ENCODE measurements at regions not wholly inside any gene's neighbourhood (a gene's known extent, or its start where the extent isn't known, plus 50 kb on each side); places are given as distances from the start of the nearest gene placed in this dataset.

- no peaks in the 10 kb centered on the region for H3K27me3 ChIP-seq (ENCODE audit: control insufficient read depth in 1 of 2, insufficient read depth in 2 of 2, low read length in 2 of 2)
- in situ Hi-C loops (cut with HindIII; ENCODE audit: extremely low pct_ligation_motif_present, low pct_unique_long_range_greater_than_20kb) (no loop called here), intact Hi-C loops (cut with micrococcal nuclease; ENCODE audit: unreplicated experiment) (no loop called here)
- H3K9me3 ChIP-seq (ENCODE audit: low read length): no peaks in the 10 kb centered on the region
- no peak overlapping the region for H3K27ac ChIP-seq (ENCODE audit: extremely low read length, insufficient read depth, low read length)
- 93% methylated on average over 3 of the region's 3 CpGs for WGBS (ENCODE audit: low lambda C conversion rate)
- ATAC-seq: no peak
- no TSS peak for BruUV-seq (replicated peaks)
- no peak for DNase-seq (ENCODE audit: low spot score)
- H3K36me3 ChIP-seq (replicated peaks in 1 of 2; ENCODE audit: control insufficient read depth in 1 of 2, insufficient read depth in 2 of 2, low read length in 2 of 2): peaks cover 1 to 6% of the 10 kb centered on the region in 2 experiments; a peak in 4 of 5 replicates
- no peaks in the 10 kb centered on the region for H3K4me1 ChIP-seq (ENCODE audit: insufficient read depth, low read length)
- H3K79me2 ChIP-seq (ENCODE audit: insufficient read depth, low read length): no peaks in the 10 kb centered on the region
- H2AFZ ChIP-seq (ENCODE audit: low read length): no peak overlapping the region
- H3K4me2 ChIP-seq (ENCODE audit: low read depth, low read length): no peak overlapping the region
- no peak overlapping the region for H3K4me3 ChIP-seq (replicated peaks in 1 of 3; ENCODE audit: insufficient read depth in 1 of 3, low read depth in 2 of 3, low read length in 3 of 3)
- ChIA-PET POLR2A (no interaction called here), CTCF (ENCODE audit: low intra/inter-chr PET ratio, low total read pairs) (no interaction called here)
- no peaks in the 10 kb centered on the region for H4K20me1 ChIP-seq (ENCODE audit: insufficient read depth, low read length)
- no peak for FAIRE-seq
- H3K9ac ChIP-seq (ENCODE audit: insufficient read depth, low read depth, low read length): no peak overlapping the region
- TF ChIP-seq NFAT5 (CRISPR knock-in tag; IDR thresholded peaks at IDR 0.05) (no peak), U2AF1 (optimal IDR thresholded peaks at IDR 0.05; ENCODE audit: low read depth, low read length) (no peak), ZNF180 (CRISPR knock-in tag; IDR thresholded peaks at IDR 0.05; ENCODE audit: borderline replicate concordance, low read depth) (no peak), ZNF331 (CRISPR knock-in tag; IDR thresholded peaks at IDR 0.05) (no peak), ZFYVE20 (CRISPR knock-in tag; IDR thresholded peaks at IDR 0.05; ENCODE audit: borderline replicate concordance, low read depth) (no peak), TAF15 (IDR thresholded peaks at IDR 0.05; ENCODE audit: low read depth, low read length, poor library complexity, severe bottlenecking) (no peak), ZNF10 (CRISPR knock-in tag; IDR thresholded peaks at IDR 0.05; ENCODE audit: borderline replicate concordance, low read depth) (no peak), ZNF577 (CRISPR knock-in tag; IDR thresholded peaks at IDR 0.05; ENCODE audit: borderline replicate concordance, low read depth) (no peak), TEAD2 (CRISPR knock-in tag; IDR thresholded peaks at IDR 0.05) (no peak), ZNF724P (CRISPR knock-in tag; IDR thresholded peaks at IDR 0.05; ENCODE audit: borderline replicate concordance) (no peak), FOXC1 (CRISPR knock-in tag; IDR thresholded peaks at IDR 0.05; ENCODE audit: borderline replicate concordance) (no peak), ZNF275 (CRISPR knock-in tag; IDR thresholded peaks at IDR 0.05; ENCODE audit: borderline replicate concordance) (no peak), ZNF629 (CRISPR knock-in tag; conservative IDR thresholded peaks at IDR 0.05) (no peak), ZNF44 (CRISPR knock-in tag; IDR thresholded peaks at IDR 0.05) (no peak), MBD4 (IDR thresholded peaks at IDR 0.05; ENCODE audit: borderline replicate concordance, low read length) (no peak), PRPF4 (IDR thresholded peaks at IDR 0.05; ENCODE audit: low read depth, low read length, poor library complexity, severe bottlenecking) (no peak)
- TF ChIP-seq, protein P1, sequence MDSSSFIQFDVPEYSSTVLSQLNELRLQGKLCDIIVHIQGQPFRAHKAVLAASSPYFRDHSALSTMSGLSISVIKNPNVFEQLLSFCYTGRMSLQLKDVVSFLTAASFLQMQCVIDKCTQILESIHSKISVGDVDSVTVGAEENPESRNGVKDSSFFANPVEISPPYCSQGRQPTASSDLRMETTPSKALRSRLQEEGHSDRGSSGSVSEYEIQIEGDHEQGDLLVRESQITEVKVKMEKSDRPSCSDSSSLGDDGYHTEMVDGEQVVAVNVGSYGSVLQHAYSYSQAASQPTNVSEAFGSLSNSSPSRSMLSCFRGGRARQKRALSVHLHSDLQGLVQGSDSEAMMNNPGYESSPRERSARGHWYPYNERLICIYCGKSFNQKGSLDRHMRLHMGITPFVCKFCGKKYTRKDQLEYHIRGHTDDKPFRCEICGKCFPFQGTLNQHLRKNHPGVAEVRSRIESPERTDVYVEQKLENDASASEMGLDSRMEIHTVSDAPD (CRISPR knock-in tag; IDR thresholded peaks at IDR 0.05): no peak
Observed at GRCh38 chr21:36241717-36242116, 78.3 kb upstream of the MORC3 start.

Data from HepG2 (cell line).